ENCODE measurements at regions not wholly inside any gene's neighbourhood (a gene's known extent, or its start where the extent isn't known, plus 50 kb on each side); places are given as distances from the start of the nearest gene placed in this dataset.

DNA sequence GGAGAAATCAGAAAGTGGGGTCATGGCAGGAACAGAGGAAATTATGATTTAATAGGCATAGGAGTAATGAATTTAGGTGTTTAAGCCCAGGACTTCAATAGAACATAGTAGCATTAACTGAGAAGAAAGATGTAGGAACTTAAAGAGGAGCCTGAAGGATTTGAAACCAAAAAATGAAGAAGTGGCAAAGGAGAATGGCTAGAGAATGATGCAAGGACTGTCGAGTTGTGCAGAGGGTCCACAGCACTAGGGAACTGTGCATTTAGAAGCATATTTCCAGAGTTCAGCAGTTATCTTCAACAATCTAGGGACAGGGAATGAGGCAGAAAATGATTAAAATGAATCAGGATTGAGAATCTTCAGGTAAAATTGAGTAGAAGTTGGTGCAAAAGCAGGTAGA lies 328.1 kb upstream of the LYPLAL1 start:
- Mint-ChIP-seq H3K9me3 (peaks cover 11% of the 10 kb centered on the region), H3K4me1 (ENCODE audit: low read depth) (no peaks in the 10 kb centered on the region), H3K27me3 (ENCODE audit: low read depth) (no peaks in the 10 kb centered on the region), H3K4me3 (no peak overlapping the region), H3K36me3 (ENCODE audit: insufficient read depth) (no peaks in the 10 kb centered on the region)
- ATAC-seq (no peak), DNase-seq (no peak)

DNA sequence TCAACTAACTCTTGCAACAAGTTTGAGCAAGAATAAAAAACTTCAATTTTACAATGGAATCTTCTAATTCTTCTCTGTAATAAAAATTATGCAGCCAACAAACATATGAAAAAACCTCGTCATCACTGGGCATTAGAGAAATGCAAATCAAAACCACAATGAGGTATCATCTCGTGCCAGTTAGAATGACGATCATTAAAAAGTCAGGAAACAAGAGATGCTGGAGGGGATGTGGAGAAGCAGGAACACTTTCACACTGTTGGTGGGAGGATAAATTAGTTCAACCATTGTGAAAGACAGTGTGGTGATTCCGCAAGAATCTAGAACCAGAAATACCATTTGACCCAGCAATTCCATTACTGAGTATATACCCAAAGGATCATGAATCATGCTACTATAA lies 327.5 kb upstream of the LYPLAL1 start:
- no peaks in the 10 kb centered on the region for H3K4me1 Mint-ChIP-seq (ENCODE audit: low read depth)
- H3K4me3 Mint-ChIP-seq, result no peak overlapping the region
- H3K27me3 Mint-ChIP-seq (ENCODE audit: low read depth), result no peaks in the 10 kb centered on the region
- ATAC-seq (no peak), DNase-seq (no peak)
- no peaks in the 10 kb centered on the region for H3K36me3 Mint-ChIP-seq (ENCODE audit: insufficient read depth)
- peaks cover 11% of the 10 kb centered on the region for H3K9me3 Mint-ChIP-seq

DNA sequence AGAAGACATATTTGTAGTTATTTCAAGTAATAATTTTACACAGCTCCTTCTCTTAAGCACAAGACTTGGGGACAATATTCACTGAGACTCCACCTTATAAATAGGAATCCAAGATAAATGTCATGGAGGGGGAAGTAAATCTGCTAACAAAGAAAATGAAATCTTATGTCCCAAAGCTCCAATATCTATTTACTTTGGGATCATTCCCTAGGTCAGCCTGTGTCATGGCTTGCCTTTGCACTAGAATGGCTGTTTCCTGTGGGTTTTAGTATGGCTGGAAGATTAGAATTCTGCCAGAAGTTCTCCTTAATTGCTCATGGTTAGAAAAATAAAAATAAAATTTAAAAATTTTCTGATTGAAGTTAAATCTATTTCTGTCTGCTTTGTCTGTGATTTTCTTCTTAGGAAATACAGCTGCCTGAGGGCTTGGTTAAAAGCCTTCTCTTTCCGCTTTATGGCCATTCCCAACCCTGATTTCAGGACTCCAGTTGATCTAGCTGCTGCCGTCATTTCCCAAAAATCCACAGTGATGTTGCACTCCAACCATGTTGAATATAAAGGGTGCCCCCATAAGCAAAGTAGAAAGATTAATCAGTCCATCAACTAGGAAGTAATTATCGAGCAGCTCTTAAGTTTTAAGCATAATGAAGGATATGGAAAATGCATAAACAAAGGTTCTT lies 326.4 kb upstream of the LYPLAL1 start:
- no peak for ATAC-seq
- Mint-ChIP-seq H3K36me3 (ENCODE audit: insufficient read depth) (no peaks in the 10 kb centered on the region), H3K4me3 (no peak overlapping the region), H3K9me3 (peaks cover 14% of the 10 kb centered on the region), H3K4me1 (ENCODE audit: low read depth) (no peaks in the 10 kb centered on the region), H3K27me3 (ENCODE audit: low read depth) (no peaks in the 10 kb centered on the region)
- no peak for DNase-seq

DNA sequence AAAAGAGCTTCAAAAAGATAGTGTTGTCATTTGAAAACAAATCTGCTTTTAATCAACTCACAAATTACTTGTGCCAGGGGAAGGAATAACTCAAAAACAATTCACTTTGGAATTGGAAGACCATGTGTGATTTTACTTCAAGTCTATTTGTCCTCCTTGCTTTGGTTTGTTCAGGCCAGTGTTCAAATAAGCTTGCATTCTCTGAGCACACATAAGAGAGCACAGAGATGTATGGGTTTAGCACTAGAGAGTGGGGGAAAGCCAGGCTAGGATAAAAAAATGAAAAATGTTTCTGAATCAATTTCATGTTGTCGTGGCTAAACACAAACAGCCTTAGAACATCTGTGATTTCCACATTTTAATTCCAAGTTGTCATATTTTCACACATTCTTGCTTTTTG lies 325.7 kb upstream of the LYPLAL1 start:
- peaks cover 11% of the 10 kb centered on the region for H3K9me3 Mint-ChIP-seq
- no peaks in the 10 kb centered on the region for H3K36me3 Mint-ChIP-seq (ENCODE audit: insufficient read depth)
- no peaks in the 10 kb centered on the region for H3K27me3 Mint-ChIP-seq (ENCODE audit: low read depth)
- DNase-seq (no peak), ATAC-seq (no peak)
- H3K4me3 Mint-ChIP-seq, result no peak overlapping the region
- no peaks in the 10 kb centered on the region for H3K4me1 Mint-ChIP-seq (ENCODE audit: low read depth)

DNA sequence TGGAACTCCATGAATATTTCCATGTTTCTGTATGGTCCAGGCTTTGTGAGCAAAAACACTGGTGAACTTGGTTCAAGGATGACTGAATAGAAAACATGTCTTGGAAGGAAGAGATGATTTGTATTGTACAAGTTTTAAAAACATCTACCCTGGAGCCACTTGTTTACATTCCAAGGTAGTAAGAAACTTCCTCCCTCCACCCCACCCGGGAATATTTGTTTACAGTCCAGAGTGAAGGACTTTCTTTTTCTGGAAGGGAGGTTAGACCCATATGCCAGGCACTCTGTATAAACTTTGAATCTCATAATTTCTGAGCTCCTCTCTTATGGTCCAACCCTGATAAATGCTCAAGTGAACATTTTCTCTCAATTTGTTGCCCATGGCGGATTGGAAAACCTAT lies 323.3 kb upstream of the LYPLAL1 start:
- Mint-ChIP-seq H3K36me3 (ENCODE audit: insufficient read depth) (no peaks in the 10 kb centered on the region), H3K9me3 (peaks cover 8% of the 10 kb centered on the region), H3K27me3 (ENCODE audit: low read depth) (no peaks in the 10 kb centered on the region), H3K4me3 (no peak overlapping the region), H3K4me1 (ENCODE audit: low read depth) (no peaks in the 10 kb centered on the region)
- DNase-seq (no peak), ATAC-seq (no peak)

DNA sequence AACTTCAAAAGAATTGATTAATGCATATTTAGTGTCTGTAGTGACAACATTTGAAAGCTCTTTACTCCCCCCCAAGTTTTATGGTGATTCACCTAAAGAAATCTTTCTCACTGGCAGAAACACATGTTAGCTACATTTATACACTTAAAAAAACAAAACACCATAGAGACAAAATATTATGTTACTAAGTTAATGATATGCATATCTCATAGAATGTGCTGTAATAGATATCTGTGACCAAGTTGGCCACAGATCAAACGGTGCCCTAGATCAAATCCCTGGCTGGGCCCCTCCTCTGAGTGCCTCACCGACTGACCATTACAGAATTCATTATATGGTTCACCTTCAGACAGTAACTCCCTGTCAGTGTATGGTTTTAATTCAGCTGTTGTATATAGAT lies 322.1 kb upstream of the LYPLAL1 start:
- DNase-seq (no peak), ATAC-seq (no peak)
- Mint-ChIP-seq H3K4me1 (ENCODE audit: low read depth) (no peaks in the 10 kb centered on the region), H3K9me3 (peaks cover 3% of the 10 kb centered on the region), H3K27me3 (ENCODE audit: low read depth) (no peaks in the 10 kb centered on the region), H3K36me3 (ENCODE audit: insufficient read depth) (no peaks in the 10 kb centered on the region), H3K4me3 (no peak overlapping the region)

DNA sequence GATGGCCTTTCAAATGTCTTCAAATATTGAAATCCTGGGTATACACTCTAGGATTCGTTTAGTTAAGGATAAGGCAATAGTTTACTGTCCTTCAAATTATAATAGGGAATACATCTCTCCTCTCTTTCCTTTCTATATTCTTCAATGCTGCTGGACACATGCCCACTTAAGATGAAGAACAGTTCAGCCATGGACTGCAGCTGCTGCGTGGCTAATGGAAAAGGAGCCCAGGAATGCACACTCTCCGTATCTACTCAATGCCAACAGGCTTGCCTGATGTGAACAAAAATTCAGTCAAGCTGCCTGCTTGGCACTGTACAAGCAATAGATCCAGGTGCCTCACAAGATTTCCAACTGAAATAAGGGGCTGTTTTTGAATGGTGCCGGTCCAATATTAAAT lies 321.2 kb upstream of the LYPLAL1 start:
- H3K9me3 Mint-ChIP-seq, result peaks cover 3% of the 10 kb centered on the region
- H3K4me1 Mint-ChIP-seq (ENCODE audit: low read depth), result no peaks in the 10 kb centered on the region
- no peak overlapping the region for H3K4me3 Mint-ChIP-seq
- ATAC-seq, result no peak
- H3K27me3 Mint-ChIP-seq (ENCODE audit: low read depth), result no peaks in the 10 kb centered on the region
- DNase-seq, result no peak
- H3K36me3 Mint-ChIP-seq (ENCODE audit: insufficient read depth), result no peaks in the 10 kb centered on the region

DNA sequence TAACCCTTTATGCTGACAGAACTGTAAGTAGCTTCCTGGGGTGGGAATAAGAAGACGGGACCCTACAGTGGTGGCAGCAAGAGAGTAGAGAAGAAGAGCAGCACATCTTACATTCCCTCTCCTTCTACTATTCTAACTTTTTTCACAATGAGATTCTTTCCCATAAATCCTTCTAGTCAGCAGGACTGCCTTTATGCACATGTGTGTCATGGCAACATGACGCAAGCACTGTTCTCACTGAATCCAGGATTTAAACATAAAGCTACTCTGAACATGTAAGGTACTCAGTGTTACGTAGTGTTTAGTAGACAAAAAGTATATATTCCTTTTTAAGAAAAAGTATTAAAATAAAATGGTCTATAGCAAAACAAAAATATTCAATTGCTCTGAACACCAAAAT lies 309.7 kb upstream of the LYPLAL1 start:
- no peak for DNase-seq
- Mint-ChIP-seq H3K4me3 (no peak overlapping the region), H3K4me1 (ENCODE audit: low read depth) (no peaks in the 10 kb centered on the region), H3K36me3 (ENCODE audit: insufficient read depth) (no peaks in the 10 kb centered on the region), H3K27me3 (ENCODE audit: low read depth) (no peaks in the 10 kb centered on the region), H3K9me3 (no peaks in the 10 kb centered on the region)
- no peak for ATAC-seq

DNA sequence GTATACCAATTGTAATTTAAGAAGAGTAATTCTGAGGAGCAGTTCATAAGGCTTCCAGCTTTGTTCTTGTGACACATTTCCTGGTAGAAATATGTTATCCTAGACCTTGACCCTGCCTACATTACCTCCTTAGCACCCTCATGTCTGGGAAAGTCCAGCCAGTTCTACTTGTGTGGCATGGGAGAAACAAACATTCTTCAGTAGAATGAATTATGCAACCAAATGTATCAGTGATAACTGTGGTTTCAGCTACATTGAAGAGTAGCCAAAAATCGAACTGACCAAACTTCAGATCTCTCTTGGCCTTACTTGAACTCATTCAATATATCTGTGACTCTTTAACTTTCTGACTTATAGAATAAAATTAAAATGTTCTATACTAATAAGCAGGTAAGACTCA lies 308.1 kb upstream of the LYPLAL1 start:
- Mint-ChIP-seq H3K9me3 (no peaks in the 10 kb centered on the region), H3K36me3 (ENCODE audit: insufficient read depth) (no peaks in the 10 kb centered on the region), H3K4me3 (no peak overlapping the region), H3K4me1 (ENCODE audit: low read depth) (no peaks in the 10 kb centered on the region), H3K27me3 (ENCODE audit: low read depth) (no peaks in the 10 kb centered on the region)
- ATAC-seq (no peak), DNase-seq (no peak)

DNA sequence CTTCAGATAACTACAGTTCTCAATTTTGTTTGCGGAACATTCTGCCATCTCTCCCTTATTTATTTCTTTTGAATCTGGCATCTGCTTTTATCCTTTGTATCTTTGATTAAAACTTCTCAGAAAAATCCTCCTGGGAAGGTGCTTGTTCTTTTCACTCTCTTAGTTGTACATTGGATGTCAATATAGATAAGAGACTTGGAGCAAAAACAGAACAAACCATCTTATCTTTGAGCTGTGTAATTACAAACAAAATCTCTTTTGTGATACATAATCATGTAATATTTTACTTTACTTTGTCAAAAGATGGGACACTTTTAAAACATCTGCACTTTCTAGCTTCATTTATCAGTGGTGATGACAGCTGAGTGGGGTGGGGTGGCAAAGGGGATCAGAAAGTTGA lies 307.2 kb upstream of the LYPLAL1 start:
- no peak for ATAC-seq
- Mint-ChIP-seq H3K4me1 (ENCODE audit: low read depth) (no peaks in the 10 kb centered on the region), H3K36me3 (ENCODE audit: insufficient read depth) (no peaks in the 10 kb centered on the region)

DNA sequence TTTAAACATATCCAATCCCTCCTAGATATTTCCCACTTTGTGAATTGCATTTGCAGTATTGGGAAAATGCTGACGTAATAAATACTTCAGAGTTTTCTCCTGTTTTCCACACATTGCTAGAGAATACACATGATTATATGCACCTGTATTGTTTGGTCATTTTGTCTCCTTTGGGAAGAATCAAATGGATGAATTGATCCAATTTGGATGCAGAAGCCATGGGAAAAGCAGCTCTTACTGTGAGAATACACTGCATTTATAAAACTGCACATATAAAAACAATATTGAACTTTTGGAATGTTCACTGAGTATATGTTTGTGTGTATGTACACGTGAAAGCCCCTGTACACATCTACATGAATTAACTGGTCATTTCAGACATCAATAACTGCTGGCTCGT lies 306.6 kb upstream of the LYPLAL1 start:
- Mint-ChIP-seq H3K4me1 (ENCODE audit: low read depth) (no peaks in the 10 kb centered on the region), H3K36me3 (ENCODE audit: insufficient read depth) (no peaks in the 10 kb centered on the region), H3K9me3 (no peaks in the 10 kb centered on the region), H3K4me3 (no peak overlapping the region), H3K27me3 (ENCODE audit: low read depth) (no peaks in the 10 kb centered on the region)
- ATAC-seq (no peak), DNase-seq (no peak)

More for the DNA sequence above, 307.2 kb upstream of the LYPLAL1 start:
- no peak for DNase-seq
- Mint-ChIP-seq H3K4me3 (no peak overlapping the region), H3K27me3 (ENCODE audit: low read depth) (no peaks in the 10 kb centered on the region), H3K9me3 (no peaks in the 10 kb centered on the region)

DNA sequence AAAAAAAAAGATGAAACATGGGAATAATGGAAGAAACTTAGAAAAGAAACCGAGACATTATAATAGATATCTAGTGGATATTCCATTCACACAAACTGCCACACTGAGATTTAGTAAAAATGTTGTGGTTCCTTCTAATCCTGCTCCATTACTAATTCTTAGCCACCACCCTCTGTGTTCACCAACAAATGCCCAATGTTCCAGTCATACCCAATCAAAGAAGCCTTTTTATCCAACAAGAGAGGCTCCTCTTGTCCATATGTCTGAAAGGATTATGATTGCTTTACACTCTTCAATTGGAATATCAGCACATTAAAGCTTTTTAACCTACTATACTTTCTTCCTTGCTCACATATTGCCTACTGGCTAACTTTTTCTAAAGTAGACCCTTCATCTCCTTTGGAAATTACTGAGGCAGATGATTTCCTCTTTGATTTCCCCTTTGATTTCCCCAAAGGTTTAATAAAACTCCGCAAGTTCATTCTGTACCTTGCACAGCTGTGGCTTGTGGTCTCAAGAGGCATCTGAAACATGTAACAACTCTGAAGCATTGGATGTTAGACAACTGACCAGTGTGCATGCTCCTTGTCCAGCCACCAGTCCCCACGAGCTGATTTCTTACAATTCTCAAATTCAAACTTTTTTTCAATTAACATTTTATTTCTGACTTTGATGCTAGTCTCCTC lies 305.6 kb upstream of the LYPLAL1 start:
- Mint-ChIP-seq H3K4me3 (no peak overlapping the region), H3K9me3 (no peaks in the 10 kb centered on the region), H3K27me3 (ENCODE audit: low read depth) (no peaks in the 10 kb centered on the region), H3K36me3 (ENCODE audit: insufficient read depth) (no peaks in the 10 kb centered on the region), H3K4me1 (ENCODE audit: low read depth) (no peaks in the 10 kb centered on the region)
- DNase-seq (no peak), ATAC-seq (no peak)

DNA sequence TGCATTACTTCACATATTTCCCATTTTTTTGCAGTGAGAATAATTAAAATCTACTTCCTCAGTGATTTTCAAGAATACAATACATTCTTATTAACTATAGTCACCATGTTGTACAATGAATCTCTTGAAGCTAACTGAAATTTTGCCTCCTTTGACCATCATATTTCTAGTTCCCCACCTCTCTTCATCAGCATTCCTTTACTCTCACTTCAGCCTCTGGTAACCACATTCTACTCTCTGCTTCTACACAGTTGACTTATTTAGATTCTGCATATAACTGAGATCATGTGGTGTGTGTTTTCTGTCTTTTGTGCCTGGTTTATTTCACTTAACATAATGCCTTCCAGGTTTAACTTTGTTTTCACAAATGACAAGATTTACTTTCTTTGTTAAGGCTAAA lies 304.4 kb upstream of the LYPLAL1 start:
- no peak for ATAC-seq
- no peaks in the 10 kb centered on the region for H3K9me3 Mint-ChIP-seq
- H3K4me1 Mint-ChIP-seq (ENCODE audit: low read depth), result no peaks in the 10 kb centered on the region
- no peaks in the 10 kb centered on the region for H3K27me3 Mint-ChIP-seq (ENCODE audit: low read depth)
- H3K4me3 Mint-ChIP-seq, result no peak overlapping the region
- DNase-seq, result no peak
- no peaks in the 10 kb centered on the region for H3K36me3 Mint-ChIP-seq (ENCODE audit: insufficient read depth)

DNA sequence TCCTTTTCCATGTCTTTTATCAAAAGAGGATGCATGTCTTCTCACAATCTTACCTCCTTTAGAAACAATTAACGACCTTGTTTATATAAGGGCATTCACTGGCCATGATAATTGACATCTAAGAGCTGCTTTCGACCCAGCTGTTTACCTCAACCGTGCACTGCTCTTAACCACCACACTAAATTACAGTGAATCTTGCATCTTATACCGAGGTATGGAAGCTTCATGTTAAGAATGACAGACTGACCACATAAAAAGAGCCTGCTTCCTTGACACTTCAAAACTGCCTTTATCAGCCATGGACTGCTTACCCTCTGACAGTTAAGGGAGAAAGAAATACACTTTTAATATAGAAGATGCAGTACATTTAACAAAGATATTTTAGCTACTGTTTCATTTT lies 301.7 kb upstream of the LYPLAL1 start:
- no peaks in the 10 kb centered on the region for H3K27me3 Mint-ChIP-seq (ENCODE audit: low read depth)
- H3K4me1 Mint-ChIP-seq (ENCODE audit: low read depth), result no peaks in the 10 kb centered on the region
- no peaks in the 10 kb centered on the region for H3K9me3 Mint-ChIP-seq
- ATAC-seq, result no peak
- H3K36me3 Mint-ChIP-seq (ENCODE audit: insufficient read depth), result no peaks in the 10 kb centered on the region
- H3K4me3 Mint-ChIP-seq, result no peak overlapping the region
- no peak for DNase-seq

DNA sequence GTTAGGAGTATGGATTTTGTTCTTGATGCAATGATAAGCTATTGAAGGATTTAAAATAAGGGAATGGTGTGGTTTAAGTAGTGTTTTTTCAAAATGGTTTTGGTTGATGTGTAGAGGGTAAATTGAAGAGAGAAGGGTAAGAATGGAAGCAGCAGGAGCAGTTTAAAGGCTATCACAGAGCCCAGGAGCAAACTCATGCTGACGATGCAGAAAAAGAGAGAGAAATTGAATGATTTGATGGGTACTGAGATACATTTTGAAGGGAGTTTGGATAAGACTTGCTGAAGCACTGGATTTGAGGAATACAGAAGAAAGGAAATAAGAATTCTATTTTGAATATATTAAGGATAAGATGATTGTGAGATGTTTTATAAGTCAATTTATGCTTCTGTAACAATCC lies 300.8 kb upstream of the LYPLAL1 start:
- Mint-ChIP-seq H3K4me1 (ENCODE audit: low read depth) (no peaks in the 10 kb centered on the region), H3K27me3 (ENCODE audit: low read depth) (no peaks in the 10 kb centered on the region), H3K36me3 (ENCODE audit: insufficient read depth) (no peaks in the 10 kb centered on the region), H3K4me3 (no peak overlapping the region), H3K9me3 (no peaks in the 10 kb centered on the region)
- DNase-seq (no peak), ATAC-seq (no peak)
